ENCODE measurements at regions not wholly inside any gene's neighbourhood (a gene's known extent, or its start where the extent isn't known, plus 50 kb on each side); places are given as distances from the start of the nearest gene placed in this dataset.

- no peaks in the 10 kb centered on the region for H4K20me1 ChIP-seq (replicated peaks; ENCODE audit: insufficient read depth)
- H3K27ac ChIP-seq (ENCODE audit: low read depth): no peak overlapping the region
- no peaks in the 10 kb centered on the region for H3K4me1 ChIP-seq (ENCODE audit: insufficient read depth)
- Mint-ChIP-seq H3K4me3 (no peak overlapping the region), H3K27me3 (ENCODE audit: insufficient read depth, low read depth, poor library complexity) (peaks cover 10% of the 10 kb centered on the region), H3K9me3 (peaks cover 3% of the 10 kb centered on the region), H3K27ac (no peak overlapping the region), H3K4me1 (peaks cover 13% of the 10 kb centered on the region; the same call in 2 of the 3 replicates), H3K36me3 (ENCODE audit: low read depth) (0 out of 3 replicates have a peak, but pooled peaks cover 2% of the 10 kb centered on the region)
- H3K4me2 ChIP-seq: no peak overlapping the region
- no peak overlapping the region for H2AFZ ChIP-seq
- no peaks in the 10 kb centered on the region for H3F3A ChIP-seq (replicated peaks; ENCODE audit: low read depth)
- no peak overlapping the region for H3K4me3 ChIP-seq
- DNase-seq (ENCODE audit: low spot score): no peak
- ATAC-seq: no peak
- H3K9me2 ChIP-seq (ENCODE audit: insufficient read depth): no peaks in the 10 kb centered on the region
- H3K27me3 ChIP-seq (ENCODE audit: insufficient read depth): no peaks in the 10 kb centered on the region
- no peak for TF ChIP-seq STAT1 (IDR thresholded peaks at IDR 0.05; ENCODE audit: unreplicated experiment)
- TF ChIP-seq JUNB (IDR thresholded peaks at IDR 0.05; ENCODE audit: unreplicated experiment): no peak
- no peak for TF ChIP-seq ZNF331 (CRISPR knock-in tag; IDR thresholded peaks at IDR 0.05; ENCODE audit: low read depth)
- no peak for TF ChIP-seq ZNF114 (CRISPR knock-in tag; IDR thresholded peaks at IDR 0.05)
- TF ChIP-seq EZH2phosphoT487 (IDR thresholded peaks at IDR 0.05; ENCODE audit: unreplicated experiment): no peak
- TF ChIP-seq EZH2 (IDR thresholded peaks at IDR 0.05; ENCODE audit: low read depth, unreplicated experiment): no peak
- TF ChIP-seq, protein P1, sequence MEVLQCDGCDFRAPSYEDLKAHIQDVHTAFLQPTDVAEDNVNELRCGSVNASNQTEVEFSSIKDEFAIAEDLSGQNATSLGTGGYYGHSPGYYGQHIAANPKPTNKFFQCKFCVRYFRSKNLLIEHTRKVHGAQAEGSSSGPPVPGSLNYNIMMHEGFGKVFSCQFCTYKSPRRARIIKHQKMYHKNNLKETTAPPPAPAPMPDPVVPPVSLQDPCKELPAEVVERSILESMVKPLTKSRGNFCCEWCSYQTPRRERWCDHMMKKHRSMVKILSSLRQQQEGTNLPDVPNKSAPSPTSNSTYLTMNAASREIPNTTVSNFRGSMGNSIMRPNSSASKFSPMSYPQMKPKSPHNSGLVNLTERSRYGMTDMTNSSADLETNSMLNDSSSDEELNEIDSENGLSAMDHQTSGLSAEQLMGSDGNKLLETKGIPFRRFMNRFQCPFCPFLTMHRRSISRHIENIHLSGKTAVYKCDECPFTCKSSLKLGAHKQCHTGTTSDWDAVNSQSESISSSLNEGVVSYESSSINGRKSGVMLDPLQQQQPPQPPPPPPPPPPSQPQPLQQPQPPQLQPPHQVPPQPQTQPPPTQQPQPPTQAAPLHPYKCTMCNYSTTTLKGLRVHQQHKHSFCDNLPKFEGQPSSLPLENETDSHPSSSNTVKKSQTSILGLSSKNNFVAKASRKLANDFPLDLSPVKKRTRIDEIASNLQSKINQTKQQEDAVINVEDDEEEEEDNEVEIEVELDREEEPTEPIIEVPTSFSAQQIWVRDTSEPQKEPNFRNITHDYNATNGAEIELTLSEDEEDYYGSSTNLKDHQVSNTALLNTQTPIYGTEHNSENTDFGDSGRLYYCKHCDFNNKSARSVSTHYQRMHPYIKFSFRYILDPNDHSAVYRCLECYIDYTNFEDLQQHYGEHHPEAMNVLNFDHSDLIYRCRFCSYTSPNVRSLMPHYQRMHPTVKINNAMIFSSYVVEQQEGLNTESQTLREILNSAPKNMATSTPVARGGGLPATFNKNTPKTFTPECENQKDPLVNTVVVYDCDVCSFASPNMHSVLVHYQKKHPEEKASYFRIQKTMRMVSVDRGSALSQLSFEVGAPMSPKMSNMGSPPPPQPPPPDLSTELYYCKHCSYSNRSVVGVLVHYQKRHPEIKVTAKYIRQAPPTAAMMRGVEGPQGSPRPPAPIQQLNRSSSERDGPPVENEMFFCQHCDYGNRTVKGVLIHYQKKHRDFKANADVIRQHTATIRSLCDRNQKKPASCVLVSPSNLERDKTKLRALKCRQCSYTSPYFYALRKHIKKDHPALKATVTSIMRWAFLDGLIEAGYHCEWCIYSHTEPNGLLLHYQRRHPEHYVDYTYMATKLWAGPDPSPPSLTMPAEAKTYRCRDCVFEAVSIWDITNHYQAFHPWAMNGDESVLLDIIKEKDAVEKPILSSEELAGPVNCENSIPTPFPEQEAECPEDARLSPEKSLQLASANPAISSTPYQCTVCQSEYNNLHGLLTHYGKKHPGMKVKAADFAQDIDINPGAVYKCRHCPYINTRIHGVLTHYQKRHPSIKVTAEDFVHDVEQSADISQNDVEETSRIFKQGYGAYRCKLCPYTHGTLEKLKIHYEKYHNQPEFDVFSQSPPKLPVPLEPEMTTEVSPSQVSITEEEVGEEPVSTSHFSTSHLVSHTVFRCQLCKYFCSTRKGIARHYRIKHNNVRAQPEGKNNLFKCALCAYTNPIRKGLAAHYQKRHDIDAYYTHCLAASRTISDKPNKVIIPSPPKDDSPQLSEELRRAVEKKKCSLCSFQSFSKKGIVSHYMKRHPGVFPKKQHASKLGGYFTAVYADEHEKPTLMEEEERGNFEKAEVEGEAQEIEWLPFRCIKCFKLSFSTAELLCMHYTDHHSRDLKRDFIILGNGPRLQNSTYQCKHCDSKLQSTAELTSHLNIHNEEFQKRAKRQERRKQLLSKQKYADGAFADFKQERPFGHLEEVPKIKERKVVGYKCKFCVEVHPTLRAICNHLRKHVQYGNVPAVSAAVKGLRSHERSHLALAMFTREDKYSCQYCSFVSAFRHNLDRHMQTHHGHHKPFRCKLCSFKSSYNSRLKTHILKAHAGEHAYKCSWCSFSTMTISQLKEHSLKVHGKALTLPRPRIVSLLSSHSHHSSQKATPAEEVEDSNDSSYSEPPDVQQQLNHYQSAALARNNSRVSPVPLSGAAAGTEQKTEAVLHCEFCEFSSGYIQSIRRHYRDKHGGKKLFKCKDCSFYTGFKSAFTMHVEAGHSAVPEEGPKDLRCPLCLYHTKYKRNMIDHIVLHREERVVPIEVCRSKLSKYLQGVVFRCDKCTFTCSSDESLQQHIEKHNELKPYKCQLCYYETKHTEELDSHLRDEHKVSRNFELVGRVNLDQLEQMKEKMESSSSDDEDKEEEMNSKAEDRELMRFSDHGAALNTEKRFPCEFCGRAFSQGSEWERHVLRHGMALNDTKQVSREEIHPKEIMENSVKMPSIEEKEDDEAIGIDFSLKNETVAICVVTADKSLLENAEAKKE (CRISPR knock-in tag; IDR thresholded peaks at IDR 0.05): no peak
- TF ChIP-seq, protein P2, sequence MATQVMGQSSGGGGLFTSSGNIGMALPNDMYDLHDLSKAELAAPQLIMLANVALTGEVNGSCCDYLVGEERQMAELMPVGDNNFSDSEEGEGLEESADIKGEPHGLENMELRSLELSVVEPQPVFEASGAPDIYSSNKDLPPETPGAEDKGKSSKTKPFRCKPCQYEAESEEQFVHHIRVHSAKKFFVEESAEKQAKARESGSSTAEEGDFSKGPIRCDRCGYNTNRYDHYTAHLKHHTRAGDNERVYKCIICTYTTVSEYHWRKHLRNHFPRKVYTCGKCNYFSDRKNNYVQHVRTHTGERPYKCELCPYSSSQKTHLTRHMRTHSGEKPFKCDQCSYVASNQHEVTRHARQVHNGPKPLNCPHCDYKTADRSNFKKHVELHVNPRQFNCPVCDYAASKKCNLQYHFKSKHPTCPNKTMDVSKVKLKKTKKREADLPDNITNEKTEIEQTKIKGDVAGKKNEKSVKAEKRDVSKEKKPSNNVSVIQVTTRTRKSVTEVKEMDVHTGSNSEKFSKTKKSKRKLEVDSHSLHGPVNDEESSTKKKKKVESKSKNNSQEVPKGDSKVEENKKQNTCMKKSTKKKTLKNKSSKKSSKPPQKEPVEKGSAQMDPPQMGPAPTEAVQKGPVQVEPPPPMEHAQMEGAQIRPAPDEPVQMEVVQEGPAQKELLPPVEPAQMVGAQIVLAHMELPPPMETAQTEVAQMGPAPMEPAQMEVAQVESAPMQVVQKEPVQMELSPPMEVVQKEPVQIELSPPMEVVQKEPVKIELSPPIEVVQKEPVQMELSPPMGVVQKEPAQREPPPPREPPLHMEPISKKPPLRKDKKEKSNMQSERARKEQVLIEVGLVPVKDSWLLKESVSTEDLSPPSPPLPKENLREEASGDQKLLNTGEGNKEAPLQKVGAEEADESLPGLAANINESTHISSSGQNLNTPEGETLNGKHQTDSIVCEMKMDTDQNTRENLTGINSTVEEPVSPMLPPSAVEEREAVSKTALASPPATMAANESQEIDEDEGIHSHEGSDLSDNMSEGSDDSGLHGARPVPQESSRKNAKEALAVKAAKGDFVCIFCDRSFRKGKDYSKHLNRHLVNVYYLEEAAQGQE (IDR thresholded peaks at IDR 0.05; ENCODE audit: unreplicated experiment): no peak
- no peak for TF ChIP-seq CREB1 (CRISPR knock-in tag; IDR thresholded peaks at IDR 0.05; ENCODE audit: low read depth)
- TF ChIP-seq, protein P3, sequence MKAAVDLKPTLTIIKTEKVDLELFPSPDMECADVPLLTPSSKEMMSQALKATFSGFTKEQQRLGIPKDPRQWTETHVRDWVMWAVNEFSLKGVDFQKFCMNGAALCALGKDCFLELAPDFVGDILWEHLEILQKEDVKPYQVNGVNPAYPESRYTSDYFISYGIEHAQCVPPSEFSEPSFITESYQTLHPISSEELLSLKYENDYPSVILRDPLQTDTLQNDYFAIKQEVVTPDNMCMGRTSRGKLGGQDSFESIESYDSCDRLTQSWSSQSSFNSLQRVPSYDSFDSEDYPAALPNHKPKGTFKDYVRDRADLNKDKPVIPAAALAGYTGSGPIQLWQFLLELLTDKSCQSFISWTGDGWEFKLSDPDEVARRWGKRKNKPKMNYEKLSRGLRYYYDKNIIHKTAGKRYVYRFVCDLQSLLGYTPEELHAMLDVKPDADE (IDR thresholded peaks at IDR 0.05): no peak
- TF ChIP-seq CTCF (conservative IDR thresholded peaks at IDR 0.05; ENCODE audit: low read depth in 2 of 2): no peak
- H3K36me3 ChIP-seq (ENCODE audit: insufficient read depth): no peaks in the 10 kb centered on the region
- H3K79me2 ChIP-seq (replicated peaks; ENCODE audit: insufficient read depth): no peaks in the 10 kb centered on the region
Observed at GRCh38 chr22:48307931-48308330, 1519.7 kb downstream of the BRD1 start.

All from GM23338 (cell line).